ENCODE measurements at regions not wholly inside any gene's neighbourhood (a gene's known extent, or its start where the extent isn't known, plus 50 kb on each side); places are given as distances from the start of the nearest gene placed in this dataset.

GRCh38 chr1:221470000-221470698 is 271.7 kb downstream of the DUSP10 start:
- TF ChIP-seq POLR2AphosphoS5 (IDR thresholded peaks at IDR 0.05; ENCODE audit: low read depth, low read length) (no peak), POLR2A (IDR thresholded peaks at IDR 0.05; ENCODE audit: low read depth, low read length) (no peak), TAF1 (IDR thresholded peaks at IDR 0.05; ENCODE audit: borderline replicate concordance, low read depth, low read length) (no peak)
